Amniotic stem cell (primary cell): ENCODE measurements at regions not wholly inside any gene's neighbourhood (a gene's known extent, or its start where the extent isn't known, plus 50 kb on each side); places are given as distances from the start of the nearest gene placed in this dataset.

Source experiments
- DNase-seq: peaks from one replicate; lab custom pipeline; 2025; lab: John Stamatoyannopoulos, UW

GRCh38 chr21:16072737-16073136 lies 343.0 kb downstream of the USP25 start:
- DNase-seq, result no peak

- no peak for DNase-seq
Observed at GRCh38 chr21:16073586-16073985, 343.8 kb downstream of the USP25 start.

- DNase-seq, result no peak
Observed at GRCh38 chr21:16074950-16075489, 345.2 kb downstream of the USP25 start.

- DNase-seq, result no peak
Observed at GRCh38 chr21:16075649-16076282, 346.0 kb downstream of the USP25 start.

DNA sequence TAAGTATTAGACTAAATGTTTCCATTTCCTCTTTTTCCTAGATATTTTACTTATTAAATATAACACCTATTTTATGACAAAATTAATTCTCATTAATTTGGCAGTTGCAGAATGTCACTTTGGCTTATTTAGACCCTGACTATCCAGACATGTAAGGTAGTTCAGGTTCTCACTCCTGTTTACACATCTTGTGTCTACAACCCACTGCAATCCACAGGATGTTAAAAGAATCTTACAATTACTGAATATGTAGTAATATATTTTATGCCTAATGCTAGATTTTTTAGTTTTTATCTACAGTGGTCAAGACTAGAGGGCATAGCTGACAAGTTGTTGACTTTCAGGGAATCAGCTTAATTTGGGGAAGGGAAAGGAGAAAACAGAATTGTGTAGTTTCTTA lies 346.7 kb downstream of the USP25 start:
- no peak for DNase-seq

DNA sequence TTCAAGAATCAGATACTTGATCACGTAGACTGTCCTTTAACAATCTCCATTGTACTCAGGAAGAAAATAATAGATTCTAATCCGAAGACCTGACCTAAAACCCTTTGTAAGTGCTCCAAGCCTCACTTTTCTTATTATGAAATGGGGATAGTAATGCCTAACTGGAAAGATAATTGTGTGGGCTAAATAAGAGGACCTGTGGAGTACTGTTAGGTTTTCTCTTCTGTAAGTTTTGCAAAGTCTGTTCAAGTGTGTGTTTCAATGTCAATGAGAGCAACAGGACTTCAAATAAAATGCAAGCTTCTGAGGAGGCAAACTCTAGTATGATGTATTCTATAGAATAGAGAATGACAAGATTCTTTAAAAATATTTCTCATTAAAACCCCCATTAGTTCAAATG lies 348.6 kb downstream of the USP25 start:
- DNase-seq, result no peak

DNA sequence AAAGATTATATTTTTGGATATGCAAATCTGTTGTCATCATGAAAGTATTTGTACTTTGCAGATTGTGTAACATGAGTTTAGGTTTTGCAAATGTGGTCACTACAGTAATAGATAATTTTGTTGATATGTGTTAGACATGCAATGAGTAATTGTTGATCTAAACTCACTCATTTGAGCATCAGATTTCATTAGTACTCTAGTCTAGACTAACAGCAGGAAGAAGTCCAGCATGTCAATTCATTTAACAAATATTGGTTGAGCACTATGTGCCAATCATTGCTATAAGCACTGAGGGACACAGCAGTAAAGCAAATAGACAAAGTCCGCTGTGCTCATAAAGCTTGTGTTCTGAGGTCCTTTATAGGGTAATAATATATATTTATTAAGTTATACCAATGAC lies 350.0 kb downstream of the USP25 start:
- no peak for DNase-seq

- DNase-seq, result no peak
Observed at GRCh38 chr21:16081304-16081703, 351.5 kb downstream of the USP25 start.

- no peak for DNase-seq
Observed at GRCh38 chr21:16082038-16082816, 352.4 kb downstream of the USP25 start.

DNA sequence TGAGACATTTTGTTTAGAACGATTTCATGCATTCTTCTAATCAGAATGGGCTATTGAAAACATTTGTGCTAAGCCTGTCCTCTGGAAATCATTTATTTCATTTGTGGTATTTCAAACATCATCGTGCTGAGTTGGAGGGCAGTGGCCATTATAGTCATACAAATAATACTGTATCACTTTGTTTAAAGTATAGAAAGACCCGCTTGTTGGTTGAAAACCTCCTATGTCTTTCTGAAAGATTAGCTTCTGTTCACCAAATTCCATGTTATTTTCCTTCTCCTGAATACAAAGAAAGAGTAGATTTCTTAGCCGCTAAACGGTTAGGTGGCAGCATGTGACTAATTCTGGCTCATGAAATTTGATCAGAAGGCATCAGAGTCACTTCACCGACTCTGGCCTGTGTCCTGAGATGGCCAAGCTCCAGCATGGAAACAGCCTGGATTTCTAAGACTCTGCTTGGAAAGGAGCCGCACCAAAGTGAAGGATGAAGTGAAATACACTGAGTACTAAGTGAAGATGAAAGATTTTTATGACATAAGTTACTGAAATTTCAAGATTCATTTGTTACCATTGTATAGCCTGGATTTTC lies 355.1 kb downstream of the USP25 start:
- DNase-seq, result no peak

GRCh38 chr21:16085421-16085820 lies 355.6 kb downstream of the USP25 start:
- DNase-seq, result no peak

DNA sequence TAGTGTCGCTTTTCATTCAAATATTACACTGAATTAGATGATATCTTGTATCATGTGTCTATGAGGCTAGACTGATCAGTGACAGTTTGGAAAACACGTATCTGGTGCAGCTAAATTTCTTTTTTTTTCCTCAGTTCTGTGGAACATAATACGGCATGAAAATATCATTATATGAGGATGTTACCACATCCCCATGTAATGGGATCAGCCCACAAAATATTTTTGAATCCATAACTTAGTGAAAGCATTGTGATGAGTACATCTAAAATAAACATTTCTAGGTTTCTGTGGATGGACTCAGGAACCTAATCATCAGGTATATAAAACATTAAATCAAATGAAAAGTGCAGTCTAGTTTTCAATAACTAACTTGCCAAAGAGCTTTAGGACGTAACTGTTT lies 356.3 kb downstream of the USP25 start:
- DNase-seq, result no peak

- no peak for DNase-seq
Observed at GRCh38 chr21:16086936-16087335, 357.2 kb downstream of the USP25 start.

- no peak for DNase-seq
Observed at GRCh38 chr21:16087523-16087922, 357.7 kb downstream of the USP25 start.

GRCh38 chr21:16088056-16088455 lies 358.3 kb downstream of the USP25 start:
- DNase-seq, result no peak

DNA sequence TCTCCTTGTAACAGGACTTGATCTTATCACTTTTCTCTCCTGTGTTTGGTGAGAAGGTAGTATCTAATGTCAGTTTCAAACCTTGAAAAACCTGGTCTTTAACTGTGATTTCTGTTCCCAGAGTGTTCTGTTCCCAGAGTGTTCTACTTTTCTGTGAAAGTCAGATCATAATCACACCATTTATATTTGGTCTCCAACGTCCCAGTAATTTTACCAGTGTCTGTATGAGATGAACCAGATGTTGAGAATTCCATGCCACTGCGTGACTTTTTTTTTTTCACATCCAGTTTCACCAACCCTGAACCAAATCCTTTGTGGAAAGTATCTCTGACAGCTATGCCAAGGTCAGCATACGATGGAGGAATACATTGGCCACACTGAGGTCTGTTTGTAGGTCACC lies 365.2 kb downstream of the USP25 start:
- no peak for DNase-seq

DNA sequence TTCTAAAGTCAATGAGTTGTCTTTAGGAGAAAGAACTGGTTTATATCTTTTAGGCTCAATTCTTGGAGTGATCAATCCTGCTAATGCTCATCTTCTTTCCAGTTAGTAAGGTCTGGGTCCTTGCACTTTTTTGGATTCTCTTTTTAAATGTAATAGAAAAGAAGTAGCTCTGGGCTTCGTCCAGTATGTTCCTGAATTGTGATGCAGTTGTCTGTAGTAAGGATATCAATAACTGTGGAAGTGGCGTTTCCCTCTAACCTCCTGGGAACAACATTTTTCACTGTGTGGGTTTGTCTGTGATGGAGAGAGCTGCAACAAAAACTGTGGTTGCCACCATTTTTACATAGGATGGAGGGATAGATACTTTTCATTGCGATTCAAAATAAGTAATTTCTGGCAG lies 367.2 kb downstream of the USP25 start:
- no peak for DNase-seq

GRCh38 chr21:16102113-16102512 lies 372.3 kb downstream of the USP25 start:
- no peak for DNase-seq

DNA sequence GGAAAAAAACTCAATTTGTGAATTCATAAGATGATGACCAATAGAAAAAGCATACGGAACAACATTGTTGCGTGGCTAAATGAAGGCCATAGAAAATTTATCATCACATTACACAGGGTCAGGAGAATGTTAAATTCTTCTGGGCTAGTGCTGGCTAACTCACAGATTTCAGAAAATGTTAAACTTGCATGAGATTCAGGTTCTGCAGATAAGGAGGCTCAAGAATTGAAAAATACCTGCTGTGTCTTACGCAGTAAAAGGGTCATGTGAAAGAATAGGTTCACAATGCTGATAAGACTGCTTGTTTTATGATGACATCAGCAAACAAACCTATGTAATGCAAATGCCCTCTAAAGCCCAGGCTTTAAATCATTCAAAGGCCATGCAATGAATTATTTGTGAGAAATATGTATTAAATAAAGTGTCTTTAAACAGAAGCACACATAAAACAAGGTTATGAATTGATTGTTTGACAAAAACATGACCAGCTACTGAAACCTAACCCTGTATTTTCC lies 378.8 kb downstream of the USP25 start:
- DNase-seq, result no peak

DNA sequence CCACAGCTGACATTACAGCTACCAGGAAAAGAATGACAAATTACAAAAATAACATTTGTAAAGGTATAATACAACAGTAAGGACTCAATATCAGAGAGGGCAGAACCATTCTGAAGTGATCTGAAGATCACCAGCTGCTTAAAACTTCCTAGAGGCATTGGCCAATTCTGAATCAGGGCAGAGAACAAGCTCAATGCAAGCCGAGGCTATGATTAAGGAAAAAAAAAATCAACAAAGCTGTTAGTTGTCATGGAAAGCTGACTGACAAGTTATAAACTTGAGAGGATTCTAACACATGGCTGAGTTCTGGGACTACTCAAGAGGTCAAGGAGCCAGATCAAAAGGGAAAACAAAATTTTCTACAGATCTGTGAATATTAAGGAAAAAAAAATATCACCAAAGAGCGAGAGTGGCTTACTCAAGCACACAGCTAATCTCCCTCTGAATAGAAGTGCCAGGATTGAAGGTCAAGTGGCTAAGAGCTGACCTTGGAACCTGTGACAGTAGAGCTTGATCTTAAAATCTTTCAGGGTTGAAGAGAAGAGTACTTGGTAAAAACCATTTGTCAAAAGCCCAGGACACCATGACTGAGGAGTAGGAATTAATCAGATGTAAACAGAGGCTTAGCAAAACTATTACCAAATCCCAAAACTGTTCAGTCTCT lies 383.4 kb downstream of the USP25 start:
- DNase-seq, result no peak

- DNase-seq, result no peak
Observed at GRCh38 chr21:16115461-16115860, 385.7 kb downstream of the USP25 start.

DNA sequence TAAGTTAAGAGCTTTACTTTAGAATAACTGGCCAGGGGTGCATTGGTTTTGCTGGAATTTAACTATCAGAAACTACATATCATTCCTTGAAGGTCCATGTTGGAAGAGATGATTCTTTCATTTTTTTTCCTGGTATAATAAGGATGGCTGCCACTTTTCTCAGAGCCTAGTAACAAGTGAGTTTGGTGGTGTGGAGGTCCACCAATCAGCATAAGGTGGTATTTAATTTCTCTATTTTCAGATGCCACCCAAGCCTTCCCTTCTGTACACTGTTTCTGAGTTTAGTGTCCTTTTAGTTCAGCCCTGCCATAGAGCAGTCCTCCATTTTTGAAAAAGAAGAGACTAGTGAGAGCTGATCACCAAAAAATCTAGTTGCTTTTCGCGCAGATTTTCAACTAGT lies 386.3 kb downstream of the USP25 start:
- DNase-seq, result no peak
